NCI-H1436 (cell line): ENCODE measurements at regions not wholly inside any gene's neighbourhood (a gene's known extent, or its start where the extent isn't known, plus 50 kb on each side); places are given as distances from the start of the nearest gene placed in this dataset.

Experiments used
- DNase-seq: peaks from one replicate; lab custom pipeline; 2025; lab: John Stamatoyannopoulos, UW

DNA sequence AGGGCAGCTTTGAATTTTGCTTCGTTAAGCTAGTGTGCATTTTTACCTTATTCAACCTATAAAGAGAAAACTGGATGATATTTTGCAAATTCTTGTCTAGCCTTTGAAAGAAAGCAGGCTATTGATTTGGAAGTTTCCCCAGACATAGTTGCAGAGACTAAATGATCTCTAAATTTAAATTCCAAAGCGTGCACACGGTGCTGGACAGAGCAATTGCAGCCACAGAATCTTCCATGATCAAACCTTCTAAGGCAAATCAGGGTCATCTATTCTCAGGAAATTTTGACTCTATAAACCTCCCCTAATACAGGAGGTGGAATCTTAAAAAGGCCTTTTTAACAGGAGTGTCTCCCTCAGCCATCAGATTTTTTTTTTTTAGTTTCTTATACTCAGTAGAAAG is 159.9 kb downstream of the MDFIC start:
- no peak for DNase-seq

DNA sequence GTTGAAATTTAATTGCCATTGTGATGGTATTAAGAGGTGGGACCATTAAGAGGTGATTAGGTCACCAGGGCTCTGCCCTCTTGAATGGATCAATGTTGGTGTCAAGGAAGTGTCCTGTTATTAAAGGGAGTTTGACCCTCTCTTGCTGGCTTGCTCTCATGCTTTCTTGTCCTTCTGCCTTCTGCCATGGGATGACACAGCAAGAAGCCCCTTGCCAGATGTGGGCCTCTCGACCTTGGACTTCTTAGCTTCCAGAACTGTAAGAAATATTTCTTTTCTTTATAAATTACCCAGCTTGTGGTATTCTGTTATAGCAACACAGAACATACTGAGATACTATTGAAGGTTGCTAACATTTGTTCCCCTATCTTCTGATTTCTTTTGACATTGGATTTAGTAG is 157.0 kb downstream of the MDFIC start:
- no peak for DNase-seq

DNA sequence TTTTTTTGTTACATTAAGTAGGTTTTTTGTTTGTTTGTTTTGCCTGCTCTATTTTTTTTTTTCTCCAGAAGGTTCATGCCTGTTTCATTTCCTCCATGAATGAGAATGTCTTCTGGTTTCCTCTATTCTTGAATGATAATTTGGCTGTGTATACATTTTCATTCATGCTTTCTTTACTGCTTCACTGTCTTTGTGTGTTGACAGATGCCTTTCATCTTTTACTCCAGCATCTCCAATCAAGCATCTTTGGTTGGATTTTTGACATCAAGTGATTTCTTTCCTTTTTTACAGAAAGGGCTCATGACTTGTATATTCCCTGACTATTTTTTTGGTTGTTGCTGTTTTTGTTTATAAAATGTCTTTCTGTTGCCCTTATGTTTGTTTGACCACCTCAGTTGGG is 156.5 kb downstream of the MDFIC start:
- no peak for DNase-seq

DNA sequence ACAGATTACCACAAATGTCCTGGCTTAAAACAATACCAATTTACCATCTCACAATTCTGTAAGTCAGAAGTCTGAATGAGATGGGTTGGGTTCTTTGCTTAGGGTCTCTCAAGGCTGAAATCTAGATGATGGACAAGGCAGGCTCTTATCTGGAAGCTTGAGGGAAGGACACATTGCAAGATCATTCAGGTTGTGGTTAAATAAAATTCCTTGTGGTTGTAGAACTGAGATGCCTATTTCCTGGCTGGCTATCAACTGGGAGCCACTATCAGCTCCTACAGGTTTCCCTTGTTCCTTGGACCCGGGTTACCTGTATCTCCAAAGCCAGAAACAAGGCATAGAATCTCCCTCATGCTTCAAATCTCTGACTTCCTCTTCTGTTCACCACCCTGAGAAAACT is 148.4 kb downstream of the MDFIC start:
- DNase-seq: no peak
